Loucy (cell line): ENCODE measurements at regions not wholly inside any gene's neighbourhood (a gene's known extent, or its start where the extent isn't known, plus 50 kb on each side); places are given as distances from the start of the nearest gene placed in this dataset.

Experiments
- H2AFZ ChIP-seq: fragments of 200-600 bp; sonication (generic); 2 replicates; pipeline ENCODE4 v1.6.0; 2016; ENCODE audit warnings: antibody characterized with exemption, mild to moderate bottlenecking, low read length, moderate library complexity
- H3F3A ChIP-seq: fragments of 200-600 bp; 2 replicates; pipeline ENCODE4 v1.6.0; 2016; ENCODE audit warnings: antibody characterized with exemption, low read depth, mild to moderate bottlenecking
- H3K27me3 ChIP-seq: fragments of 200-600 bp; sonication (generic); 2 replicates; pipeline ENCODE4 v1.6.1; 2014; ENCODE audit warnings: low read length, mild to moderate bottlenecking; ENCODE audit not compliant: insufficient read depth, poor library complexity, severe bottlenecking
- H3K36me3 ChIP-seq: fragments of 200-600 bp; sonication (generic); 2 replicates; pipeline ENCODE4 v1.6.1; 2016; ENCODE audit warnings: low read length; ENCODE audit not compliant: insufficient read depth
- H3K4me1 ChIP-seq: fragments of 200-600 bp; sonication (generic); 2 replicates; pipeline ENCODE4 v1.5.1; 2014; ENCODE audit warnings: low read length, mild to moderate bottlenecking; ENCODE audit not compliant: insufficient read depth, poor library complexity, severe bottlenecking
- H3K4me2 ChIP-seq: fragments of 200-600 bp; sonication (generic); 2 replicates; pipeline ENCODE4 v1.6.0; 2014; ENCODE audit warnings: antibody characterized with exemption, low read length, low read depth, mild to moderate bottlenecking; ENCODE audit not compliant: poor library complexity, severe bottlenecking
- H3K4me3 ChIP-seq: fragments of 200-600 bp; sonication (generic); 2 replicates; pipeline ENCODE4 v1.5.1; 2014; ENCODE audit warnings: low read length, mild to moderate bottlenecking, mixed read lengths; ENCODE audit not compliant: poor library complexity, severe bottlenecking
- H3K79me2 ChIP-seq: fragments of 200-600 bp; sonication (generic); 2 replicates; pipeline ENCODE4 v1.6.1; 2014; ENCODE audit warnings: low read length; ENCODE audit not compliant: insufficient read depth
- H3K9ac ChIP-seq: fragments of 200-600 bp; sonication (generic); 2 replicates; pipeline ENCODE4 v1.6.0; 2014; ENCODE audit warnings: mild to moderate bottlenecking, low read depth, low read length, moderate library complexity; ENCODE audit not compliant: poor library complexity, severe bottlenecking
- H3K9me2 ChIP-seq: fragments of 200-600 bp; sonication (generic); replicated peaks from 2 replicates; pipeline ENCODE4 v1.6.1; 2016; ENCODE audit warnings: low read depth, low read length, mixed read lengths
- H3K9me3 ChIP-seq: fragments of 200-600 bp; sonication (generic); 2 replicates; pipeline ENCODE4 v1.6.1; 2014; ENCODE audit warnings: mild to moderate bottlenecking, antibody characterized with exemption, low read length, low read depth; ENCODE audit not compliant: insufficient read depth
- H4K20me1 ChIP-seq: fragments of 200-600 bp; sonication (generic); 2 replicates; pipeline ENCODE4 v1.6.0; 2014; ENCODE audit warnings: antibody characterized with exemption, low read length, mild to moderate bottlenecking; ENCODE audit not compliant: insufficient read depth, poor library complexity, severe bottlenecking
- CTCF ChIP-seq: fragments of 200-600 bp; sonication (generic); conservative IDR thresholded peaks from 2 replicates; pipeline ENCODE4 v1.5.1; 2014; ENCODE audit warnings: mild to moderate bottlenecking, antibody characterized with exemption, low read length
- EZH2phosphoT487 ChIP-seq: fragments of 200-600 bp; IDR thresholded peaks from 2 replicates; pipeline ENCODE4 v1.6.1; 2018; ENCODE audit warnings: antibody characterized with exemption, mild to moderate bottlenecking, moderate library complexity, borderline replicate concordance

- Histone ChIP-seq H3K4me1 (no peaks in the 10 kb centered on the region), H3K9me3 (no peaks in the 10 kb centered on the region), H3K36me3 (no peaks in the 10 kb centered on the region), H3K9ac (no peak overlapping the region), H2AFZ (no peak overlapping the region), H3K27me3 (no peaks in the 10 kb centered on the region), H3F3A (no peaks in the 10 kb centered on the region), H3K9me2 (no peaks in the 10 kb centered on the region), H3K79me2 (no peaks in the 10 kb centered on the region), H4K20me1 (no peaks in the 10 kb centered on the region), H3K4me3 (no peak overlapping the region), H3K4me2 (no peak overlapping the region)
- TF ChIP-seq CTCF (no peak), EZH2phosphoT487 (no peak)
These were observed 379.2 kb upstream of the ZFHX3 start for GRCh38 chr16:73427164-73427563.

GRCh38 chr16:73426433-73427160 is 378.7 kb upstream of the ZFHX3 start:
- Histone ChIP-seq H2AFZ (no peak overlapping the region), H3K9me3 (no peaks in the 10 kb centered on the region), H3K4me2 (no peak overlapping the region), H4K20me1 (no peaks in the 10 kb centered on the region), H3K4me1 (no peaks in the 10 kb centered on the region), H3K79me2 (no peaks in the 10 kb centered on the region), H3K36me3 (no peaks in the 10 kb centered on the region), H3F3A (no peaks in the 10 kb centered on the region), H3K9me2 (no peaks in the 10 kb centered on the region), H3K27me3 (no peaks in the 10 kb centered on the region), H3K4me3 (no peak overlapping the region), H3K9ac (no peak overlapping the region)
- TF ChIP-seq CTCF (no peak), EZH2phosphoT487 (no peak)

GRCh38 chr16:73420676-73421075 is 372.7 kb upstream of the ZFHX3 start:
- no peak overlapping the region for H3K4me3 ChIP-seq
- no peaks in the 10 kb centered on the region for H3K9me2 ChIP-seq
- no peak overlapping the region for H3K4me2 ChIP-seq
- H3K9me3 ChIP-seq: no peaks in the 10 kb centered on the region
- no peaks in the 10 kb centered on the region for H3K4me1 ChIP-seq
- H3K36me3 ChIP-seq: no peaks in the 10 kb centered on the region
- no peak overlapping the region for H3K9ac ChIP-seq
- H4K20me1 ChIP-seq: no peaks in the 10 kb centered on the region
- no peaks in the 10 kb centered on the region for H3K27me3 ChIP-seq
- H2AFZ ChIP-seq: no peak overlapping the region
- H3F3A ChIP-seq: no peaks in the 10 kb centered on the region
- H3K79me2 ChIP-seq: no peaks in the 10 kb centered on the region
- TF ChIP-seq CTCF (no peak), EZH2phosphoT487 (no peak)
